Astrocyte of the hippocampus (primary cell): ENCODE measurements at regions not wholly inside any gene's neighbourhood (a gene's known extent, or its start where the extent isn't known, plus 50 kb on each side); places are given as distances from the start of the nearest gene placed in this dataset.

ENCODE experiments used
- DNase-seq: peaks from one replicate; pipeline ENCODE4 v3.0.0; 2011; ENCODE audit warnings: low read depth, low spot score

- DNase-seq: no peak
These were observed 106.3 kb downstream of the EBNA1BP2 start for GRCh38 chr1:43065616-43066399.

- DNase-seq: no peak
These were observed 106.5 kb upstream of the SLC2A1 start for GRCh38 chr1:43065191-43065590.

GRCh38 chr1:43063394-43064219 is 104.9 kb upstream of the SLC2A1 start:
- DNase-seq: no peak

- DNase-seq: no peak
These were observed 103.9 kb upstream of the SLC2A1 start for GRCh38 chr1:43062527-43063095.

- DNase-seq: no peak
These were observed 103.1 kb upstream of the SLC2A1 start for GRCh38 chr1:43061757-43062156.

- DNase-seq: no peak
These were observed 101.2 kb upstream of the SLC2A1 start for GRCh38 chr1:43059640-43060574.

- peak; percentile 67 for DNase-seq
These were observed 100.1 kb upstream of the SLC2A1 start for GRCh38 chr1:43058545-43059360.

- DNase-seq: no peak
These were observed 99.4 kb upstream of the SLC2A1 start for GRCh38 chr1:43058056-43058455.

- DNase-seq: no peak
These were observed 98.9 kb upstream of the SLC2A1 start for GRCh38 chr1:43057567-43057966.

- no peak for DNase-seq
These were observed 98.3 kb upstream of the SLC2A1 start for GRCh38 chr1:43056981-43057391.

- DNase-seq: no peak
These were observed 97.8 kb upstream of the SLC2A1 start for GRCh38 chr1:43056460-43056859.

- DNase-seq: peak; percentile 50
These were observed 96.3 kb upstream of the SLC2A1 start for GRCh38 chr1:43054961-43055360.

GRCh38 chr1:43052786-43053439 is 94.2 kb upstream of the SLC2A1 start:
- DNase-seq: peak; percentile 49

- DNase-seq: no peak
These were observed 93.7 kb upstream of the SLC2A1 start for GRCh38 chr1:43052322-43052721.

- no peak for DNase-seq
These were observed 90.8 kb upstream of the SLC2A1 start for GRCh38 chr1:43049481-43049880.

- DNase-seq: no peak
These were observed 89.9 kb upstream of the SLC2A1 start for GRCh38 chr1:43048601-43049011.

- DNase-seq: no peak
These were observed 88.5 kb upstream of the SLC2A1 start for GRCh38 chr1:43047135-43047534.

- DNase-seq: no peak
These were observed 86.1 kb upstream of the SLC2A1 start for GRCh38 chr1:43044572-43045361.

GRCh38 chr1:43043695-43044094 is 85.0 kb upstream of the SLC2A1 start:
- DNase-seq: no peak
